ENCODE measurements at regions not wholly inside any gene's neighbourhood (a gene's known extent, or its start where the extent isn't known, plus 50 kb on each side); places are given as distances from the start of the nearest gene placed in this dataset.

DNA sequence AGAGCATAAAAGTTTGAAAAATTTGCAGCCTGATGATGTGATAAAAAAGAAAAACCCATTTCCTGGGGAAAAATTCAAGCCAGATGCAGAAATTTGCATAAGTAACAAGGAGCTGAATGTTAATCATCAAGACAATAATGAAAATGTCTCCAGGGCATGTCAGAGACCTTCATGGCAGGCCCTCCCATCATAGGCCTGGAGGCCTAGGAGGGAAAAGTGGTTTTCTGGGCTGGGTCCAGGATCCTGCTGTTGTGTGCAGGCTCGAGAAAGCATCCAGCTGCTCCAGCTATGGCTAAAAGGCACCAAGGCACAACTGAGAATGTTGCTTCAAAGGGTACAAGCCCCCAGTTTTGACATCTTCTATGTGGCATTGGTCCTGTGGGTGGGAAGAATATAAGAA lies 1014.0 kb downstream of the SI start:
- Histone ChIP-seq H3K9me2 (replicated peaks; ENCODE audit: insufficient read depth) (no peaks in the 10 kb centered on the region), H3K4me2 (no peak overlapping the region), H3K36me3 (replicated peaks; ENCODE audit: insufficient read depth, low read depth) (no peaks in the 10 kb centered on the region), H3K9me3 (ENCODE audit: low read depth) (no peaks in the 10 kb centered on the region), H4K20me1 (ENCODE audit: insufficient read depth, poor library complexity, severe bottlenecking) (no peaks in the 10 kb centered on the region), H2AFZ (no peak overlapping the region), H3K27me3 (no peaks in the 10 kb centered on the region), H3K79me2 (no peaks in the 10 kb centered on the region), H3K4me3 (no peak overlapping the region), H3K4me1 (ENCODE audit: insufficient read depth) (no peaks in the 10 kb centered on the region), H3K27ac (no peak overlapping the region)
- no peak for TF ChIP-seq EZH2phosphoT487 (IDR thresholded peaks at IDR 0.05; ENCODE audit: low read depth, severe bottlenecking, unreplicated experiment)
- no peak for TF ChIP-seq EZH2 (IDR thresholded peaks at IDR 0.05; ENCODE audit: borderline replicate concordance)
- TF ChIP-seq, protein P1, sequence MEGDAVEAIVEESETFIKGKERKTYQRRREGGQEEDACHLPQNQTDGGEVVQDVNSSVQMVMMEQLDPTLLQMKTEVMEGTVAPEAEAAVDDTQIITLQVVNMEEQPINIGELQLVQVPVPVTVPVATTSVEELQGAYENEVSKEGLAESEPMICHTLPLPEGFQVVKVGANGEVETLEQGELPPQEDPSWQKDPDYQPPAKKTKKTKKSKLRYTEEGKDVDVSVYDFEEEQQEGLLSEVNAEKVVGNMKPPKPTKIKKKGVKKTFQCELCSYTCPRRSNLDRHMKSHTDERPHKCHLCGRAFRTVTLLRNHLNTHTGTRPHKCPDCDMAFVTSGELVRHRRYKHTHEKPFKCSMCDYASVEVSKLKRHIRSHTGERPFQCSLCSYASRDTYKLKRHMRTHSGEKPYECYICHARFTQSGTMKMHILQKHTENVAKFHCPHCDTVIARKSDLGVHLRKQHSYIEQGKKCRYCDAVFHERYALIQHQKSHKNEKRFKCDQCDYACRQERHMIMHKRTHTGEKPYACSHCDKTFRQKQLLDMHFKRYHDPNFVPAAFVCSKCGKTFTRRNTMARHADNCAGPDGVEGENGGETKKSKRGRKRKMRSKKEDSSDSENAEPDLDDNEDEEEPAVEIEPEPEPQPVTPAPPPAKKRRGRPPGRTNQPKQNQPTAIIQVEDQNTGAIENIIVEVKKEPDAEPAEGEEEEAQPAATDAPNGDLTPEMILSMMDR (IDR thresholded peaks at IDR 0.05; ENCODE audit: poor library complexity) = no peak
- DNase-seq (ENCODE audit: low spot score) = no peak
- WGBS (ENCODE audit: low lambda C conversion rate, missing lambda C conversion rate) = 81% methylated on average over 1 of the region's 1 CpG

DNA sequence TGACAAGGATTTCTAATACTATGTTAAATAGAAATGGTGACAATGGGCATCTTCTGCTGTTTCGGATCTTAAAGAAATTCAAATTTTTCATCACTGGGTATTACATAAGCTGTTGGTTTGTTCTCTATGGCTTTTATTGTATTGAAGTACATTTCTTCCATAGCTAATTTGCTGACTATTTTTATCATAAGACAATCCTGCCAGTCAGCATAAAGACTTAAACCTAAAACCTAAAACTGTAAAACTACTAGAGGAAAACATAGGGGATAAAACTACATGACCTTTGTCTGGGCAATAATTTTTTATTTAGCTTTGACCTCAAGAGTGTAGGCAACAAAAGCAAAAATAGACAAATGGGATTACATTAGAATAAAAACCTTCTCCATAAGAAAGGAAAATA lies 1017.4 kb downstream of the SI start:
- H3K4me1 ChIP-seq (ENCODE audit: insufficient read depth) = no peaks in the 10 kb centered on the region
- DNase-seq (ENCODE audit: low spot score) = no peak
- TF ChIP-seq EZH2 (IDR thresholded peaks at IDR 0.05; ENCODE audit: borderline replicate concordance) (no peak), EZH2phosphoT487 (IDR thresholded peaks at IDR 0.05; ENCODE audit: low read depth, severe bottlenecking, unreplicated experiment) (no peak)
- TF ChIP-seq, protein P1 (IDR thresholded peaks at IDR 0.05; ENCODE audit: poor library complexity) = no peak
- H3K27ac ChIP-seq = no peak overlapping the region
- H3K27me3 ChIP-seq = no peaks in the 10 kb centered on the region
- 88% methylated on average over 1 of the region's 1 CpG for WGBS (ENCODE audit: low lambda C conversion rate, missing lambda C conversion rate)
- H3K4me2 ChIP-seq = no peak overlapping the region
- H3K9me2 ChIP-seq (replicated peaks; ENCODE audit: insufficient read depth) = no peaks in the 10 kb centered on the region
- H2AFZ ChIP-seq = no peak overlapping the region
- no peaks in the 10 kb centered on the region for H4K20me1 ChIP-seq (ENCODE audit: insufficient read depth, poor library complexity, severe bottlenecking)
- no peaks in the 10 kb centered on the region for H3K79me2 ChIP-seq
- no peak overlapping the region for H3K4me3 ChIP-seq
- H3K36me3 ChIP-seq (replicated peaks; ENCODE audit: insufficient read depth, low read depth) = no peaks in the 10 kb centered on the region
- no peaks in the 10 kb centered on the region for H3K9me3 ChIP-seq (ENCODE audit: low read depth)

DNA sequence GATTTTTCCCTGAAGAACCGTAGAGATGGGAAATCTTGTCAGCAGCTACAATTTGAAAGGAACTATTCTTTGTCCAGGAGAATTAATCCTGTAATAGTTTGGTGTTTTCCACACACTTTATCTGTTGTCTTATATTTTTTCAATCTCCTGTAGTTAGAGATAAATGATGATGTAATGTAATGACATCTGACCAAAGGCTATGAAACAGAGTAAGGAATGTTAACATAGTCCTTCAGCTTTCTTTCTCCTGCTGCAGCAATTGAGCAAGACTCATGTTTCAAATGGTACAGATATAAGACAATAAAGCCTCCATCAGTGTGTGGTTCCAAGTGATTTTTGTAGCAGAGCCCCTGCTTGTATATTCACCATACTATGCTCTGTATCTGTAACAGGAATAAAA lies 1028.4 kb downstream of the SI start:
- Histone ChIP-seq H3K27me3 (no peaks in the 10 kb centered on the region), H3K9me3 (ENCODE audit: low read depth) (no peaks in the 10 kb centered on the region), H3K4me2 (no peak overlapping the region), H3K79me2 (no peaks in the 10 kb centered on the region), H3K9me2 (replicated peaks; ENCODE audit: insufficient read depth) (no peaks in the 10 kb centered on the region), H3K27ac (no peak overlapping the region), H2AFZ (no peak overlapping the region), H3K4me1 (ENCODE audit: insufficient read depth) (no peaks in the 10 kb centered on the region), H4K20me1 (ENCODE audit: insufficient read depth, poor library complexity, severe bottlenecking) (no peaks in the 10 kb centered on the region), H3K4me3 (no peak overlapping the region), H3K36me3 (replicated peaks; ENCODE audit: insufficient read depth, low read depth) (no peaks in the 10 kb centered on the region)
- WGBS (ENCODE audit: low lambda C conversion rate, missing lambda C conversion rate) = 93% methylated on average over 1 of the region's 1 CpG
- TF ChIP-seq EZH2phosphoT487 (IDR thresholded peaks at IDR 0.05; ENCODE audit: low read depth, severe bottlenecking, unreplicated experiment) = no peak
- TF ChIP-seq, protein P1 (IDR thresholded peaks at IDR 0.05; ENCODE audit: poor library complexity) = no peak
- no peak for TF ChIP-seq EZH2 (IDR thresholded peaks at IDR 0.05; ENCODE audit: borderline replicate concordance)
- no peak for DNase-seq (ENCODE audit: low spot score)

DNA sequence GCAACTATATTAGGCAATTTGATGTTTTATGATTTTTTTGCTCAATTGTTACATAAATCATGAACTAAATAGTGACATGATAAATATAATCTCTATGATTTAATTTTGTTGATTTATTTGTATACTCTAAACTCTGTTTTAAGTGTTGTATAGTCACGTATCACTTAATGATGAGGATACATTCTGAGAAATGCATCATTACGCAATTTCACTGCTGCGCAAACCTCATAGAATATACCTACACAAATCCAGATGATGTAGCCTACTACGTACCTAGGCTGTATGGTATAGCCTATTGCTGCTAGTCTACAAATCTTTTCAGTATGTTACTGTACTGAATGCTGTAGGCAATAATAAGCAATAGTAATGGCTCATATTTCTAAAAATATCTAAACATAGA lies 1029.8 kb downstream of the SI start:
- H3K4me2 ChIP-seq = no peak overlapping the region
- no peaks in the 10 kb centered on the region for H3K9me3 ChIP-seq (ENCODE audit: low read depth)
- WGBS (ENCODE audit: low lambda C conversion rate, missing lambda C conversion rate) = 97% methylated on average over 4 of the region's 4 CpGs
- H2AFZ ChIP-seq = no peak overlapping the region
- no peaks in the 10 kb centered on the region for H3K9me2 ChIP-seq (replicated peaks; ENCODE audit: insufficient read depth)
- H3K27ac ChIP-seq = no peak overlapping the region
- H3K36me3 ChIP-seq (replicated peaks; ENCODE audit: insufficient read depth, low read depth) = no peaks in the 10 kb centered on the region
- no peak overlapping the region for H3K4me3 ChIP-seq
- H3K27me3 ChIP-seq = no peaks in the 10 kb centered on the region
- TF ChIP-seq, protein P1 (IDR thresholded peaks at IDR 0.05; ENCODE audit: poor library complexity) = no peak
- TF ChIP-seq EZH2 (IDR thresholded peaks at IDR 0.05; ENCODE audit: borderline replicate concordance) (no peak), EZH2phosphoT487 (IDR thresholded peaks at IDR 0.05; ENCODE audit: low read depth, severe bottlenecking, unreplicated experiment) (no peak)
- no peaks in the 10 kb centered on the region for H3K79me2 ChIP-seq
- H3K4me1 ChIP-seq (ENCODE audit: insufficient read depth) = no peaks in the 10 kb centered on the region
- DNase-seq (ENCODE audit: low spot score) = no peak
- no peaks in the 10 kb centered on the region for H4K20me1 ChIP-seq (ENCODE audit: insufficient read depth, poor library complexity, severe bottlenecking)

Data from hepatocyte (in vitro differentiated cells).